BJ (cell line): ENCODE measurements at regions not wholly inside any gene's neighbourhood (a gene's known extent, or its start where the extent isn't known, plus 50 kb on each side); places are given as distances from the start of the nearest gene placed in this dataset.
"Not testable (repeated sequence)": the region's sequence is repeated elsewhere in the genome, so short reads cannot be mapped to it uniquely, and the experiment has no call there.

Experiments
- CTCF ChIA-PET: fragments of 350-600 bp; formaldehyde crosslinking; extraction: SDS; loops from one replicate; lab custom pipeline; 2021; ENCODE audit warnings: antibody characterized with exemption, inconsistent platforms; lab: Yijun Ruan, JAX
- POLR2A ChIA-PET: fragments of 300-600 bp; sonication (Branson Sonifier 250); formaldehyde crosslinking; extraction: SDS; loops from one replicate; lab custom pipeline; 2021; ENCODE audit warnings: antibody characterized with exemption; lab: Charles Lee
- DNase-seq: peaks from one replicate; pipeline ENCODE4 v3.0.0-alpha.2; 2011; ENCODE audit warnings: low read depth
- H3K27me3 ChIP-seq: 2 replicates; pipeline ENCODE4 v1.6.0; 2011; ENCODE audit warnings: low read length; ENCODE audit not compliant: control insufficient read depth, insufficient read depth
- H3K36me3 ChIP-seq: 2 replicates; pipeline ENCODE4 v1.5.1; 2011; ENCODE audit warnings: low read length; ENCODE audit not compliant: control insufficient read depth, insufficient read depth
- H3K4me3 ChIP-seq: 2 replicates; pipeline ENCODE4 v1.5.1; 2011; ENCODE audit warnings: low read depth, mild to moderate bottlenecking, control low read depth, low read length
- CTCF ChIP-seq: IDR thresholded peaks from 2 replicates; pipeline ENCODE4 v1.5.1; 2011; ENCODE audit warnings: low read depth, mild to moderate bottlenecking, control low read depth, inconsistent platforms, low read length, moderate library complexity; ENCODE audit not compliant: insufficient read depth

- H3K27me3 ChIP-seq: no peaks in the 10 kb centered on the region
- POLR2A ChIA-PET: no interaction called here
- H3K36me3 ChIP-seq: no peaks in the 10 kb centered on the region
- CTCF ChIA-PET: no interaction called here
- TF ChIP-seq CTCF: no peak
- no peak overlapping the region for H3K4me3 ChIP-seq
- DNase-seq: no peak
Observed at GRCh38 chr4:160523231-160523630, 1420.4 kb downstream of the RAPGEF2 start.

GRCh38 chr4:160537681-160538080 is 1434.8 kb downstream of the RAPGEF2 start:
- POLR2A ChIA-PET: no interaction called here
- no peaks in the 10 kb centered on the region for H3K27me3 ChIP-seq

GRCh38 chr4:160546201-160546600 is 1443.3 kb downstream of the RAPGEF2 start:
- ChIA-PET CTCF (no interaction called here), POLR2A (no interaction called here)
- Histone ChIP-seq H3K36me3 (no peaks in the 10 kb centered on the region), H3K27me3 (no peaks in the 10 kb centered on the region), H3K4me3 (no peak overlapping the region)
- no peak for TF ChIP-seq CTCF
- DNase-seq: no peak

More at GRCh38 chr4:160537681-160538080, 1434.8 kb downstream of the RAPGEF2 start:
- CTCF ChIA-PET: no interaction called here
- Histone ChIP-seq H3K4me3 (no peak overlapping the region), H3K36me3 (no peaks in the 10 kb centered on the region)
- no peak for TF ChIP-seq CTCF
- DNase-seq: no peak

- CTCF ChIA-PET, POLR2A ChIA-PET: not testable (repeated sequence)
Observed at GRCh38 chr4:160549951-160550519, 1447.2 kb downstream of the RAPGEF2 start.

GRCh38 chr4:160562661-160563060 is 1459.8 kb downstream of the RAPGEF2 start:
- CTCF ChIA-PET: no interaction called here
- Histone ChIP-seq H3K36me3 (no peaks in the 10 kb centered on the region), H3K27me3 (no peaks in the 10 kb centered on the region), H3K4me3 (no peak overlapping the region)
- no peak for TF ChIP-seq CTCF
- POLR2A ChIA-PET: no interaction called here
- no peak for DNase-seq

More at GRCh38 chr4:160549951-160550519, 1447.2 kb downstream of the RAPGEF2 start:
- not testable (repeated sequence) for DNase-seq, H3K4me3 ChIP-seq, H3K27me3 ChIP-seq, H3K36me3 ChIP-seq
